ENCODE measurements at regions not wholly inside any gene's neighbourhood (a gene's known extent, or its start where the extent isn't known, plus 50 kb on each side); places are given as distances from the start of the nearest gene placed in this dataset.

DNA sequence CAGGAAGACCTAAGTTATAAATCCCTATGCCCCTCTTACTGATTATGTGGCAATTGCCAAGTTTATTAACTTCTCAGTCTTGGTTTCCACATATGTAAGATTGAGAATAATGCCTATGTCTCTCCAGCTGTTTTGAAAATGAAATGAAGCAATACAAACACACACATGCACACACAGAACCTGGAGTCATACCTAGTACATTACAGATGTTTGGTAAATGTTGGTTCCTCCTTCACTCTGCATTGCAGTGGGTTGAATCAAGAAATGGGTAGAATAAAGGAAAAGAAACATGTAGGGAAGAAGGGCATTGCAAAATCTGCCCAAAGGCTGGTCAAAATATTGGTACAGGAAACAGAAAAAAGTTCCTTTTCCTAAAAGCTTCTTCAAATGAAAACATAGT is 309.9 kb upstream of the EMCN start:
- Histone ChIP-seq H3K4me1 (ENCODE audit: insufficient read depth, poor library complexity, severe bottlenecking) (peaks cover 9% of the 10 kb centered on the region), H3K4me3 (ENCODE audit: severe bottlenecking) (no peak overlapping the region), H3K36me3 (ENCODE audit: low read depth) (no peaks in the 10 kb centered on the region), H3K27ac (ENCODE audit: poor library complexity, severe bottlenecking) (no peak overlapping the region), H3K9me3 (ENCODE audit: severe bottlenecking) (no peaks in the 10 kb centered on the region), H3K27me3 (ENCODE audit: insufficient read depth, poor library complexity, severe bottlenecking) (no peaks in the 10 kb centered on the region)
- DNase-seq (ENCODE audit: low spot score) (no peak), ATAC-seq (ENCODE audit: low read depth) (no peak)
- no peak for TF ChIP-seq CTCF (IDR thresholded peaks at IDR 0.05; ENCODE audit: poor library complexity, severe bottlenecking)

DNA sequence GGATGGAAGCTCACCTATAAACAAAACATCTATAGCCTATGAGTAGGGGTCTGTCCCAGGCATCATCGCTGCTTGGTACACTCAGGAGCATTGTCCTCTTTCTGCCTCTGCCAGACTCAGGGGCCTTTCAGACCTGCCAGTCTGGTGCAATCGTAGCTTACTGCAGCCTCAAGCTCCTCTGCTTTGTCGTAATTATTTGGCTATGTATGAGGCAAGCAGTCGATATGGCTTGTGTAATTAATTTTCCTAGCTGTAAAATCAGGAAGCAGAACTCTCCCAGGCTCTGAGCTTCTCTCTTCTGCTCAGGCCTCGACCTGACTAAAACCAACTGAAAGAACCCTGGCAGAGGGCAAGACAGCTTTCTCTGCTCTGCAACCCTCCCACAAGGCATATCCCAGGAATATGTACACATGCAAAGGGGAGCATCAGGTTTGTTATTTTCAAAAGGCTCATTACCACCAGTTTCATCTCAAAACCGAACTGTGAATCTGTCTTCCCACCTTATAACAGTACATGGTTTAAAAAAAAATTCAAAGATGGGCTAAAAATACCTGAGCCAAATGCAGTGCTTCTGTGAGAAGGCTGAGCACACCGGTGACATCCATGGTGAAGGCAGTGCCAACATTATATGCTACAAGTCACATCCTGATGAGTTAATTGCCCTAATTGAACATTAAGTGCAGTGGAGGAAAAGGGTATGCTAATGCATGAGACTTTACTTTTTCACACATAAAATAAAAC is 309.2 kb upstream of the EMCN start:
- Histone ChIP-seq H3K27ac (ENCODE audit: poor library complexity, severe bottlenecking) (no peak overlapping the region), H3K4me1 (ENCODE audit: insufficient read depth, poor library complexity, severe bottlenecking) (peaks cover 12% of the 10 kb centered on the region), H3K36me3 (ENCODE audit: low read depth) (no peaks in the 10 kb centered on the region), H3K4me3 (ENCODE audit: severe bottlenecking) (no peak overlapping the region), H3K9me3 (ENCODE audit: severe bottlenecking) (no peaks in the 10 kb centered on the region), H3K27me3 (ENCODE audit: insufficient read depth, poor library complexity, severe bottlenecking) (no peaks in the 10 kb centered on the region)
- no peak for TF ChIP-seq CTCF (IDR thresholded peaks at IDR 0.05; ENCODE audit: poor library complexity, severe bottlenecking)
- ATAC-seq (ENCODE audit: low read depth), result no peak
- DNase-seq (ENCODE audit: low spot score), result no peak

GRCh38 chr4:100826067-100826466 is 308.2 kb upstream of the EMCN start:
- H3K36me3 ChIP-seq (ENCODE audit: low read depth), result no peaks in the 10 kb centered on the region
- peaks cover 12% of the 10 kb centered on the region for H3K4me1 ChIP-seq (ENCODE audit: insufficient read depth, poor library complexity, severe bottlenecking)
- TF ChIP-seq CTCF (IDR thresholded peaks at IDR 0.05; ENCODE audit: poor library complexity, severe bottlenecking), result no peak
- no peak overlapping the region for H3K4me3 ChIP-seq (ENCODE audit: severe bottlenecking)
- no peak for ATAC-seq (ENCODE audit: low read depth)
- H3K27me3 ChIP-seq (ENCODE audit: insufficient read depth, poor library complexity, severe bottlenecking), result no peaks in the 10 kb centered on the region
- H3K9me3 ChIP-seq (ENCODE audit: severe bottlenecking), result no peaks in the 10 kb centered on the region
- H3K27ac ChIP-seq (ENCODE audit: poor library complexity, severe bottlenecking), result no peak overlapping the region
- DNase-seq (ENCODE audit: low spot score), result no peak

DNA sequence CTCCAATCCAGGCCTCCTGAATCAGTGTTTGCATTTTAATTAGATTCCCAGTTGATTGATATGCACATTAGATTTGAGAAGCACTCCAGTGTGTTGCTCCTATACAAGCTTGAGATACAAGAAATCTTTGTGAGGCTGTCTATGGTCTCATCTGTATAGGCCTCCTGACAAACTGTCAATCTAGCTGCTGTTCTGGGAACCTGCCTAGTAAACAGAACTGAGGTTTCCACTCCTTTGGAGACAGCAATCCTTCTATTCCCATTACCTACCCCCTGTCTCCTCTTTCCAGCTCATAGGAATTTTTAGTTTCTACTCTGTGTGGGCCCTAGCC is 306.1 kb upstream of the EMCN start:
- no peak for TF ChIP-seq CTCF (IDR thresholded peaks at IDR 0.05; ENCODE audit: poor library complexity, severe bottlenecking)
- H3K4me3 ChIP-seq (ENCODE audit: severe bottlenecking), result no peak overlapping the region
- DNase-seq (ENCODE audit: low spot score), result no peak
- no peaks in the 10 kb centered on the region for H3K27me3 ChIP-seq (ENCODE audit: insufficient read depth, poor library complexity, severe bottlenecking)
- H3K36me3 ChIP-seq (ENCODE audit: low read depth), result no peaks in the 10 kb centered on the region
- no peak for ATAC-seq (ENCODE audit: low read depth)
- H3K27ac ChIP-seq (ENCODE audit: poor library complexity, severe bottlenecking), result peak overlapping the region; percentile 36
- peaks cover 12% of the 10 kb centered on the region for H3K4me1 ChIP-seq (ENCODE audit: insufficient read depth, poor library complexity, severe bottlenecking)
- no peaks in the 10 kb centered on the region for H3K9me3 ChIP-seq (ENCODE audit: severe bottlenecking)

All from RWPE2 (cell line).